ENCODE measurements at regions not wholly inside any gene's neighbourhood (a gene's known extent, or its start where the extent isn't known, plus 50 kb on each side); places are given as distances from the start of the nearest gene placed in this dataset.
"Not testable (repeated sequence)": the region's sequence is repeated elsewhere in the genome, so short reads cannot be mapped to it uniquely, and the experiment has no call there.

- CTCF ChIA-PET = no interaction called here
- Histone ChIP-seq H2AFZ (ENCODE audit: low read depth, low read length, poor library complexity, severe bottlenecking) (no peak overlapping the region), H3K27me3 (ENCODE audit: insufficient read depth, low read length) (peaks cover 6% of the 10 kb centered on the region; the same call in 1 of the 2 replicates), H3K4me2 (ENCODE audit: low read length) (no peak overlapping the region), H3K27ac (ENCODE audit: low read depth, low read length) (no peak overlapping the region), H3K4me1 (ENCODE audit: control insufficient read depth in 1 of 2, insufficient read depth in 2 of 2, low read length in 2 of 2) (no peaks in the 10 kb centered on the region), H3K4me3 (replicated peaks in 1 of 2; ENCODE audit: low read depth in 1 of 2, low read length in 2 of 2) (no peak overlapping the region), H3K9me3 (ENCODE audit: control insufficient read depth in 1 of 2, insufficient read depth in 1 of 2, low read depth in 1 of 2, low read length in 2 of 2) (peaks cover 0 to under 1% of the 10 kb centered on the region in 2 experiments; a peak in 1 of 4 replicates), H3K79me2 (ENCODE audit: insufficient read depth, low read length) (no peaks in the 10 kb centered on the region), H3K36me3 (ENCODE audit: control insufficient read depth in 1 of 2, insufficient read depth in 2 of 2, low read length in 2 of 2) (no peaks in the 10 kb centered on the region), H3K9ac (ENCODE audit: low read length) (no peak overlapping the region), H3K9me2 (ENCODE audit: insufficient read depth) (no peaks in the 10 kb centered on the region), H4K20me1 (ENCODE audit: insufficient read depth) (no peaks in the 10 kb centered on the region)
- intact Hi-C loops (cut with micrococcal nuclease) = no loop called here
- TF ChIP-seq POLR2AphosphoS5 (IDR thresholded peaks at IDR 0.05; ENCODE audit: low read depth, low read length) (no peak), CTCF (IDR thresholded peaks at IDR 0.05 in 2 of 3, conservative IDR thresholded peaks at IDR 0.05 in 1 of 3; ENCODE audit: borderline replicate concordance in 1 of 3, insufficient read depth in 1 of 3, low read depth in 2 of 3, low read length in 2 of 3) (no peak), REST (IDR thresholded peaks at IDR 0.05; ENCODE audit: low read depth) (no peak), RAD21 (IDR thresholded peaks at IDR 0.05; ENCODE audit: low read depth) (no peak), JUND (IDR thresholded peaks at IDR 0.05) (no peak)
- RAD21 ChIA-PET (ENCODE audit: low non-redundant PET in 1 of 2, low total read pairs in 2 of 2, uncharacterized antibody in 2 of 2, unreplicated experiment in 2 of 2) = no interaction called here
- DNase-seq (ENCODE audit: low read depth, low spot score) = no peak
- no TSS peak for BruUV-seq (replicated peaks)
- ATAC-seq = no peak
- POLR2A ChIA-PET = no interaction called here
These were observed 1425.1 kb downstream of the BRD1 start for GRCh38 chr22:48402591-48403031.

- H3K9me3 ChIP-seq (ENCODE audit: control insufficient read depth in 1 of 2, insufficient read depth in 1 of 2, low read depth in 1 of 2, low read length in 2 of 2); H3K27ac ChIP-seq (ENCODE audit: low read depth, low read length); H3K9ac ChIP-seq (ENCODE audit: low read length); H2AFZ ChIP-seq (ENCODE audit: low read depth, low read length, poor library complexity, severe bottlenecking); H3K36me3 ChIP-seq (ENCODE audit: control insufficient read depth in 1 of 2, insufficient read depth in 2 of 2, low read length in 2 of 2); RAD21 ChIA-PET (ENCODE audit: low non-redundant PET in 1 of 2, low total read pairs in 2 of 2, uncharacterized antibody in 2 of 2, unreplicated experiment in 2 of 2); H3K79me2 ChIP-seq (ENCODE audit: insufficient read depth, low read length); intact Hi-C loops (cut with micrococcal nuclease); H4K20me1 ChIP-seq (ENCODE audit: insufficient read depth); H3K4me2 ChIP-seq (ENCODE audit: low read length); H3K9me2 ChIP-seq (ENCODE audit: insufficient read depth); BruUV-seq (replicated peaks); H3K4me3 ChIP-seq (replicated peaks in 1 of 2; ENCODE audit: low read depth in 1 of 2, low read length in 2 of 2); DNase-seq (ENCODE audit: low read depth, low spot score); CTCF ChIA-PET; POLR2A ChIA-PET; ATAC-seq; H3K27me3 ChIP-seq (ENCODE audit: insufficient read depth, low read length); H3K4me1 ChIP-seq (ENCODE audit: control insufficient read depth in 1 of 2, insufficient read depth in 2 of 2, low read length in 2 of 2): not testable (repeated sequence)
These were observed 1426.2 kb downstream of the BRD1 start for GRCh38 chr22:48401523-48401922.
